GM12875 (cell line): ENCODE measurements at regions not wholly inside any gene's neighbourhood (a gene's known extent, or its start where the extent isn't known, plus 50 kb on each side); places are given as distances from the start of the nearest gene placed in this dataset.

ENCODE experiments used
- H3K4me3 ChIP-seq: one replicate; pipeline ENCODE4 v1.5.1; 2011; ENCODE audit warnings: low read depth, low read length, control low read depth
- TF ChIP-seq, protein P1 (sequence below): IDR thresholded peaks from 2 replicates; pipeline ENCODE4 v1.5.1; 2011; ENCODE audit warnings: low read depth, mild to moderate bottlenecking, control low read depth, inconsistent platforms, low read length, moderate library complexity, borderline replicate concordance; ENCODE audit not compliant: insufficient read depth

DNA sequence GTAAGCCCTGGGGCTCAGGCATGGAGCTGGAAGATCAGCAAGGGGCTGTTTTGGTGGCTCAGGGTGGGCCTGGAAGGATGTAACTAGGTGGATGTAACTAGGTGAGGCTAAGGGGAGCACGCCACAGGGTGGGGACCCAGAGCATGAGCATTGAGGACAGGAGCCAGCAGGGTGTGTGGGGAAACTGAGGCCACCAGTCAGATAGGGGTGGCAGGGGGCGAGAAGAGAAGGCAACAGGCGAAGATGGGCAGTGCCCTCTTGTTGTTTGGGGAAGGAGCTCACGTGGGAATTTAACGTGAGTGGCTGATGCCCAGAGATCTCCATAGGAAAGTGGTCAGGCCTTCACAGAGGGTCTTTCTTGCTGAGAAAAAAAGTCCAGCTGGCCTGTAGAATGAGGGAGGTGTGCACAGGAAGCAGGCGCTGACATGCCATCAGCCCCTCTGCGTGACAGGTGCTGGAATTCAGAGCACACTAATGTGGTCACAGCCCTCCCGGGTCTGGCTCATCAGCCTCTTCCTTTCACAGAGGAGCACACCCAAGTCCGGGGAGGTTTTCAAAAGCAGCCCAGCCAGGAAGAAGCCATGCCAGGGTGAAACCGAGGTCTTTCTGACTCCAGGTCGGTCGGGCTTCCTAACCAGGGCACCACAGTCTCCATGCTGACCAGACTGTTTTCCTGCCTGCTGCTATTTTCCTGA is 54.6 kb upstream of the PAX6 start:
- TF ChIP-seq, protein P1, sequence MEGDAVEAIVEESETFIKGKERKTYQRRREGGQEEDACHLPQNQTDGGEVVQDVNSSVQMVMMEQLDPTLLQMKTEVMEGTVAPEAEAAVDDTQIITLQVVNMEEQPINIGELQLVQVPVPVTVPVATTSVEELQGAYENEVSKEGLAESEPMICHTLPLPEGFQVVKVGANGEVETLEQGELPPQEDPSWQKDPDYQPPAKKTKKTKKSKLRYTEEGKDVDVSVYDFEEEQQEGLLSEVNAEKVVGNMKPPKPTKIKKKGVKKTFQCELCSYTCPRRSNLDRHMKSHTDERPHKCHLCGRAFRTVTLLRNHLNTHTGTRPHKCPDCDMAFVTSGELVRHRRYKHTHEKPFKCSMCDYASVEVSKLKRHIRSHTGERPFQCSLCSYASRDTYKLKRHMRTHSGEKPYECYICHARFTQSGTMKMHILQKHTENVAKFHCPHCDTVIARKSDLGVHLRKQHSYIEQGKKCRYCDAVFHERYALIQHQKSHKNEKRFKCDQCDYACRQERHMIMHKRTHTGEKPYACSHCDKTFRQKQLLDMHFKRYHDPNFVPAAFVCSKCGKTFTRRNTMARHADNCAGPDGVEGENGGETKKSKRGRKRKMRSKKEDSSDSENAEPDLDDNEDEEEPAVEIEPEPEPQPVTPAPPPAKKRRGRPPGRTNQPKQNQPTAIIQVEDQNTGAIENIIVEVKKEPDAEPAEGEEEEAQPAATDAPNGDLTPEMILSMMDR: no peak
- H3K4me3 ChIP-seq: no peak overlapping the region

DNA sequence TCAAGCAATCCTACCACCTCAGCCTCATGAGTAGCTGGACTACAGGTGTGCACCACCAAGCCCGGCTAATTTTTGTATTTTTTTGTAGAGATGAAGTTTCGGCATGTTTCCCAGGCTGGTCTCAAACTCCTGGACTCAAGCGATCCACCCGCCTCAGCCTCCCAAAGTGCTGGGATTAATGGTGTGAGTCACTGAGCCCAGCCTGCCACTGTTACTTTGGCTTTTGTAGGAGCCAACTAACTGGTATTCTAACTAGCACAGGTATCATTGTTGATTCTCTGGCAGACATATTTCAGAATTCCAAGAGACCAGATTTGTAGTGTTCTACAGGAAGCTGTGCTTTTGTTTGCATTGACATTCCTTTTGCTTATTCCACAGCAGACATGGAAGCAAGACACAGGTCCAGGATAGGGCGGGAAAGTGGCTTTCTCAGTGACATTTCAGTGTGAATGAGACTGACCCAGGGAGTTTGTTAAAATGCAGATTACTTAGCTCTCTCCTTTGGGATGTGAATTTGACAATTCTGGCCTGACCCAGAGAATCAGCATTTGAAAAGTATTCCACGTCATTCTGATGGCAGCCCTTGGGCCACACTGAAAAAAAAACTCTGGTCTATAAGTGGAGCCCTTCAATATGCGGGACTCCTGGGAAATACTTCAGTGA is 52.2 kb upstream of the PAX6 start:
- TF ChIP-seq, protein P1: no peak
- no peak overlapping the region for H3K4me3 ChIP-seq

DNA sequence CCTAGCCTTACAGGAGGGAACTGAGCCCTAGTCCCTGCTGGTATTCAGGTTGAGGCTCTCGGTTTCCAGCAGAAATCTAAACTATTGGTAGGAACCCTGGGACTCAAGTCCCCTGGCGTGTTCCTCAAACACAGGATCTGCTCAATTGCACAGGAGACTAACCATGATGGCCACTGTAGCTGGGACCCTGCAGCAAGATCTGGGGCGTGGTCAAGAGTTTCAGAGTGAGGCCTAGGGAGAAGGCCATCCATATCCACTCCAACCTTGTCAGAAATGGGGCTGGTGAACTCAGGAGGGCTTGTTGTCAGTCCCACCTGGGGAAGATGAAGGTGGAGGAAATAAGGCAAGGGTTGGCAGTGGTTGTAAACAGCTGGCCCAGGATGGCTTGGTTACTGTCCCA is 49.9 kb upstream of the PAX6 start:
- no peak overlapping the region for H3K4me3 ChIP-seq
- TF ChIP-seq, protein P1: no peak
